ENCODE measurements at regions not wholly inside any gene's neighbourhood (a gene's known extent, or its start where the extent isn't known, plus 50 kb on each side); places are given as distances from the start of the nearest gene placed in this dataset.

GRCh38 chr6:128659878-128660622, 139.7 kb upstream of the PTPRK start:
- H3K4me1 Mint-ChIP-seq: no peaks in the 10 kb centered on the region
- H3K9me3 Mint-ChIP-seq: no peaks in the 10 kb centered on the region
- Histone ChIP-seq H3K79me2 (ENCODE audit: insufficient read depth, low read length) (no peaks in the 10 kb centered on the region), H3K4me1 (ENCODE audit: insufficient read depth, low read length) (no peaks in the 10 kb centered on the region), H2BK5ac (ENCODE audit: insufficient read length, low read length) (no peak overlapping the region), H3K9me3 (ENCODE audit: control insufficient read depth, low read depth, low read length) (no peaks in the 10 kb centered on the region), H3K9ac (ENCODE audit: extremely low read depth, insufficient read length, low read length) (no peak overlapping the region), H2AFZ (ENCODE audit: low read length) (no peak overlapping the region), H2BK120ac (ENCODE audit: low read depth, low read length, poor library complexity, severe bottlenecking) (no peak overlapping the region), H3K18ac (ENCODE audit: insufficient read length, low read depth, low read length) (no peak overlapping the region), H3K79me1 (ENCODE audit: insufficient read depth, low read depth, low read length, poor library complexity, severe bottlenecking) (no peaks in the 10 kb centered on the region), H3T11ph (ENCODE audit: low read length) (no peak overlapping the region), H3K4ac (ENCODE audit: low read depth, low read length) (no peak overlapping the region), H2BK20ac (ENCODE audit: low read depth, low read length, poor library complexity, severe bottlenecking) (no peak overlapping the region), H4K91ac (ENCODE audit: insufficient read length, low read depth, low read length) (no peak overlapping the region), H3K27ac (ENCODE audit: insufficient read length, low read depth, low read length) (no peak overlapping the region), H4K5ac (ENCODE audit: insufficient read length, low read depth, low read length) (no peak overlapping the region), H3K56ac (ENCODE audit: insufficient read length, low read depth, low read length) (no peak overlapping the region), H2BK12ac (ENCODE audit: insufficient read length, low read depth, low read length) (no peak overlapping the region), H4K20me1 (ENCODE audit: control insufficient read depth, insufficient read depth, insufficient read length) (no peaks in the 10 kb centered on the region), H4K8ac (replicated peaks; ENCODE audit: insufficient read length, low read depth, low read length) (no peak overlapping the region), H2BK15ac (ENCODE audit: low read depth, low read length) (no peak overlapping the region), H2AK5ac (ENCODE audit: insufficient read length, low read length) (no peak overlapping the region), H3K23ac (ENCODE audit: insufficient read length, low read depth, low read length) (no peak overlapping the region), H3K14ac (ENCODE audit: insufficient read depth, low read length) (no peak overlapping the region), H3K27me3 (ENCODE audit: insufficient read depth, low read length) (no peaks in the 10 kb centered on the region), H3K23me2 (ENCODE audit: insufficient read length, low read depth, low read length, poor library complexity, severe bottlenecking) (no peaks in the 10 kb centered on the region), H3K4me2 (ENCODE audit: insufficient read depth, insufficient read length, low read length) (no peak overlapping the region)
- DNase-seq: no peak
- H3K27ac Mint-ChIP-seq: no peak overlapping the region
- H3K27me3 Mint-ChIP-seq (ENCODE audit: low read depth): no peaks in the 10 kb centered on the region
- H3K36me3 Mint-ChIP-seq (ENCODE audit: insufficient read depth in 1 of 3, low read depth in 3 of 3): no peaks in the 10 kb centered on the region
- no peak overlapping the region for H3K4me3 Mint-ChIP-seq
- TF ChIP-seq CTCF (conservative IDR thresholded peaks at IDR 0.05): no peak
- WGBS (ENCODE audit: extremely low coverage, insufficient read length, low lambda C conversion rate): no CpG with 5 or more reads among the region's 5 CpGs
